ENCODE measurements at regions not wholly inside any gene's neighbourhood (a gene's known extent, or its start where the extent isn't known, plus 50 kb on each side); places are given as distances from the start of the nearest gene placed in this dataset.

- TF ChIP-seq CTCF (conservative IDR thresholded peaks at IDR 0.05): no peak
- no peak for TF ChIP-seq ZFX (IDR thresholded peaks at IDR 0.05)
These were observed 134.0 kb upstream of the MAP9 start for GRCh38 chr4:155510771-155511170.

All from C4-2B (cell line).